ENCODE measurements at regions not wholly inside any gene's neighbourhood (a gene's known extent, or its start where the extent isn't known, plus 50 kb on each side); places are given as distances from the start of the nearest gene placed in this dataset.

DNA sequence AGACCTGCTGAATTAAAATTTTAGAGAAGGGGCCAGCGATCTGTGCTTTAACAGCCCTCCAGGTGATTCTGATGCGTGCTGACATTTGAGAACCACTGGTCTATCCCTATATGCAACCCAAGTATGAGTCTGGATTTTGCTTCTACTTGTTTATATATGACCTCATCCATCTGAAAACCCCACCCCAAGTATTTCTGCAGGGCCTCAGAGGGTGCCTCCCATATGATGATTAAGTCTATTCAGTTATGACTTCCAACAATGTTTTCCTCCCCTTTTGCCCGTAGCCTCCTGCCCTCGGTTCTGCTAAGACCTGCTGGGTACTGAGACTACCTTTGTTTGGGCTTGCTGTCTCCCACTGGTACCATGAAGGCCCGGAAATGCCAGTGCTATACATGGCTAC lies 376.0 kb upstream of the SMARCA2 start:
- no peak for DNase-seq (ENCODE audit: low read depth in 2 of 3, low spot score in 2 of 3)

DNA sequence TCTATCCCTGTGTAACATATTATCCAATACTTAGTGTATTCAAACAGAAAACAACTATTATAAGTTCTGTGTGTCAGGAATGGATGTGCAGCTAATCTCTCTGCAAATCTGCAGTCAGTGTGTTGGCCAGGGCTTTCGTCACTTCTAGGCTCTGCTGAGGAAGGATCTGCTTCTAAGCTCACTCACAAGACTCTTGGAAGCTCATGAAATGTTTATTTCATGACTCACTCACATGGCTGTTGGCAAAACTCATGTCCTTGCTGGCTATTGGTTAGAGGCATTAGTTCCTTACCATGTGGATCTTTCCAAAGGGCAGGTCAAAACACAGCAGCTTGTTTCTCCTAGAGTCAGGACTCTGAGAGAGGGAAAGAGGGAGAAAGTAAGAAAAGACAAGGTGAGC lies 367.4 kb upstream of the SMARCA2 start:
- no peak for DNase-seq (ENCODE audit: low read depth in 2 of 3, low spot score in 2 of 3)

DNA sequence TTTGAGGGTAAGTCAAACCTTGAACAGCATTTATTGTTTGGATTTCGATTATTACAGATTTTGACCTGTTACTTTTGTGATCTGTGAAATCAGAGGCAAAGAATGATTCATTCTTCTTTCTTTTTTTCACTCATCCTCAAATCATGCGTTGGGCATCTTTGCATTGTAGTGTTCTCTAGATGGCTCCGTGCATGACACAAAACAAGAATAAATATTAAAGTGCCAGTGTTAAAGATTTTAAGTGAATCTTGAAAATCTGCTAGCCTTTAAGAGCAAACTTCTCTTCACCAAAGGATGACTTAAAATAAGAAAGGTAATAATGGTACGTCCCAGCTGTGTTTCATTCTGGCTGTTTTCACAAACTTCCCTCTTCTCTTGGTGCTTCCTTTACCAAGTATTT lies 361.9 kb upstream of the SMARCA2 start:
- DNase-seq (ENCODE audit: low read depth in 2 of 3, low spot score in 2 of 3): no peak

DNA sequence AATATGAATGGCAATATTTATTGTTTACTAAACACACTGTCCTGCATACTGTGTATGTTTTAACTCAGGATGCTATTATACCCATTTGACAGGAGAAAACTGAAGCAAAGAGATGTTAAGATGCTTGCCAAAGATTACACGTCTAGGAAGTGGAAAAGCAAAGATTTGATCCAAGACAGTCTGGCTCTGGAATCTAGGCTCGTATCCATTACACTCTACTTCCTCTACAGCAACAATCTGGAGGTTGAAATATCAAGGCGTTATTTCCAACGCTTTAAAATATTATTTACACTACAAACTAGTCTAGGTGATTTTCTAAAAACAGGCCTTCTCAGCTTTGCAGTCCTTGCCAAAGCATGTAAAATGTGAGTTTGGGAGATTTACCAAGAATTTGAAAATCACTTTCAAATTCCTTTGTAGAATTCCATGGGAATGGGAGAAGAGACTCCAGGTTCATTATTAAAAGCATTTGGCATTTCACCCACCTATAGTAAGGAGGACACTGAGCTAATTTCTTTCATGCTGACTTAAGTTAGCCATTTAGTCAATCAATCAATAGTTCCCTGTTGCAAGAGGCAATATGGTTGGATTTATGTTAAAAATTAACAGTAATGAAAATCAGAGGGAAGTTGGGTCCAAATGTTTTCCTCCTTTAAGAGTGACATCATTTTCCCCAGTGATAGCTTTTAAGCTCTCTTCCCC lies 356.3 kb upstream of the SMARCA2 start:
- DNase-seq (ENCODE audit: low read depth in 2 of 3, low spot score in 2 of 3): no peak

DNA sequence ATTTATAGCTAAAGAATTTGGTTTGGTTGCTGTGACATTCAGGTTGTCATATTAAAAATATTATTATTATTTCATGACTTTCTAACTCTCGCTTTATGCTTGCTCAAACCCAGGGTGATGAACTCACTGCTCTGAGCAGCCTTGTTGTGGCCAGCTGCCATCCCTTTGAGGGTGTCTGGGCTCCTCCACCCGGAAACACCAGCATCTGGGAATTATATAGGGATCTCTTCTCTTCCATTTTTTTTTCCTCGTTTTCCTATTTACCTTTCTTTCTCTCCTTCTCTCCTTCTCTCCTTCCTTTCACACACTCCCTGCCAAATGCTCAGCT lies 355.8 kb upstream of the SMARCA2 start:
- no peak for DNase-seq (ENCODE audit: low read depth in 2 of 3, low spot score in 2 of 3)

DNA sequence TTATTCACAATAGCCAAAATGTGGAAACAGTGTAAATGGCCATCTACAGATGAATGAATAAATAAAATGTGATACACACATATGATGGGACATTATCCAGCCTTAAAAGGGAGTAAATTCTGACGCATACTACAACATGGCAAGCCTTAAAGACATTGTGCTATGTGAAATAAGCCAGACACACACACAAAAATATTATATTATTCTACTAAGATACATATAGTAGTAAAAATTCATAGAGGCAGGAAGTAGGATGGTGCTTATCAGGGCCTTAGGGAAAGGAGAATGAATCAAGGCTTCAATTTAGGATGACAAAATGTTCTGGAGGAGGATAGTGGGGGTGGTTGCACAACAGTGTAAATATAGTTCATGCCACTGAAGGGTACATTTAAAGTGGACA lies 346.7 kb upstream of the SMARCA2 start:
- DNase-seq (ENCODE audit: low read depth in 2 of 3, low spot score in 2 of 3): no peak

DNA sequence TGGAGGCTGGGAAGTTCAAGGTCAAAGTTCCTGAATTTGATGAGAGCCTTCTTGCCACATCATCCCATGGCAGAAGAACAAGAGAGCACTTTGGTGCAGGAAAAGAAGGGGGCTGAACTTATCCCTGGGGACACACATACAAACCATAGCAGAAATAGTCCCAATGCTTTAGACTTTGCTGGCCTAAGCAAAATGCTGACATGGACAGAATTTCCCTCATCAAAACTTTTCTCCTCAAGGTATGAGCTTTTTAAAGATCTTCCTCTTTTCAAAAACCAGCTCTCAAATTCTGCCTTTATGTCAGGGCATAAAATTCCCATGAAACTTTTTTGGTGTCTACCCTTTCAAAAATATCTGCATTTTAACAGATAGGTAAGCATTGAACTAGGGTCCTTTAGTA lies 341.8 kb upstream of the SMARCA2 start:
- no peak for DNase-seq (ENCODE audit: low read depth in 2 of 3, low spot score in 2 of 3)

DNA sequence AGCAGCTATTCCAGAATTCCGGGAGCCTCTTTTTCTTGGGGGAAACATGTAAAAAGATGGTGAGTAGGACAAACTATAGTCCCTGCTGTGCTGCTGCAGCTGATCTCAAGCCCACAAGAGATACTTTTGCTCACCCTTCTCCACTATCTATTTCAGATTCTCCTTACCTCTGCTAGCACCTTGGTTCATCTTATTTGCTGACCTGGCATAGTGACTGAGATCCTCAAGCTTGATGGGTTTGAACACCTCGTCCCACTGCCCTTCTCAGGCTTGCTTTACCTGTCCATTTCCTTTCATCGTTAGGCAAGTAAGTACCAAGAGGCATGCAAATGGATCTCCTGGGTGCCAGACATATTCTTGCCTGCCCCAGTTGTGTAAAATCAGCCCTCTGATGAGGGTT lies 338.4 kb upstream of the SMARCA2 start:
- no peak for DNase-seq (ENCODE audit: low read depth in 2 of 3, low spot score in 2 of 3)

DNA sequence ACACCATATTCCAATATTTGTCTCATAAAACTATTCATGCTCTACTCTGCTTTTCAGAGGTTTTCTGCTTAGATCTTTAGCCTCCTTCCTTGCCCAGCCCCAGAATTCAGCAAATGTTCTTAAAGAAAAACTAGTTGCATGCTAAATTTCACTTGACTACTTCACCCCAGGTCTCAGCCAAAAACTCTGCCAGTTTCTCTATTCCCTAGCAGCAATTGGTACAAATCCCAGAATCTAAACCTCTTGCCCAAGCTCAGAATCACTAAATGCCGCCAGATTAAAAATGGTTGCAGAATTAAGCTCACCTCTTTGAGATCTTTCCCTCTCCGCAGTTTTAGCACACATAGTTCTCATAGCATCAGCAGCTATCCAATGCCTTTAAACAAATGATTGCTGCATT lies 331.2 kb upstream of the SMARCA2 start:
- no peak for DNase-seq (ENCODE audit: low read depth in 2 of 3, low spot score in 2 of 3)

DNA sequence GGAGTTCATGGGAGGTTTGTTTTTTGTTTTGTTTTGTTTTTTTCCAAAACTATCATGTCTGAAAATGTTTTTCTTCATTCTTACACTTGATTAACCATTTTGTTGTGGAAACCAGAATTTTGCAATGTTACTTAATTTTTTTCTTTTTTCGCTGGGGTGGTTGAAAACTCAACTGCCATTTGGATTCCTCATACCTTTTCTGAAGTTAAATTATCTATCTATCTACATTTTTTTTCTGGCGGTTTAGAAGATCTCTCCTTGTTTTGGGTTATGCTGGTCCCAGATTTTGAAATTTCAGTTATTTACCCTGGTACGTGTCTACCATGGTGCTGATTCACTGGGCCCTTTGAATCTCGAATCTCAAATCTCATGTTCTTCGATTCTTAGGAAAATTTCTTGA lies 316.2 kb upstream of the SMARCA2 start:
- DNase-seq (ENCODE audit: low read depth in 2 of 3, low spot score in 2 of 3): no peak

DNA sequence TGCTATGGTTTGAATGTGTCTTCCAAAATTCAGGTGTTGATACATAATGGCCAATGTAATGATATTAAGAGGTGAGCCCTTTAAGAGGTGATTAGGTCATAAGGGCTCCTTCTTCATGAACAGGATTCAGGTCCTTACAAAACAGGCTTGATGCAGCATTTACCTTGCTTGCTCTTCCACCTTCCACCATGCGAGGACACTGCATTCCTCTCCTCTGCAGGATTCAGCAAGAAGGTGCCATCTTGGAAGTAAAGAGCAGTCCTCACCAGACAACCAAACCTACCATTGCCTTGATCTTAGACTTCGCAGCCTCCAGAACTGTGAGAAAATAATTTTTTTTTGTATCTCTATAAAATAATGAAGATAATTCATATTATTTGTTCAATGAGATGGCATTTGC lies 314.0 kb upstream of the SMARCA2 start:
- no peak for DNase-seq (ENCODE audit: low read depth in 2 of 3, low spot score in 2 of 3)

DNA sequence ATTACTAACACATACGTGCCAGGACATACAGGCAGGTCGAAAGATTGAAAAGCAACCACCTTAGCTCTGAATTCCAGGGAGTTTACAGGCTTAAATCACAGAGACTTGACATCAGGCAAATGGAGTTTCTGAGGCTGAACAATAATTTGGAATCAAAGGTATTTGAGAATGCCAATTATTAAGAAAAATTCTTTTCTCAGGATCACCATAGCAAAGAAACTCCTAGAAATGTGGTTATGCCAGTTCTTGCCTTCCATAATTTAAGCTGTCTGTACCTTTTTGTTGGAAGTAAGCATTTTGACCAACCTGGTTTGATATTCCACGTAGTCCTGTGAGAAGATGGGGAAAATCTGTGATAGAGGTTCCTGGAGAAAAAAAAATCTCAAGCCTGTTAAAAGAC lies 312.4 kb upstream of the SMARCA2 start:
- DNase-seq (ENCODE audit: low read depth in 2 of 3, low spot score in 2 of 3): no peak

DNA sequence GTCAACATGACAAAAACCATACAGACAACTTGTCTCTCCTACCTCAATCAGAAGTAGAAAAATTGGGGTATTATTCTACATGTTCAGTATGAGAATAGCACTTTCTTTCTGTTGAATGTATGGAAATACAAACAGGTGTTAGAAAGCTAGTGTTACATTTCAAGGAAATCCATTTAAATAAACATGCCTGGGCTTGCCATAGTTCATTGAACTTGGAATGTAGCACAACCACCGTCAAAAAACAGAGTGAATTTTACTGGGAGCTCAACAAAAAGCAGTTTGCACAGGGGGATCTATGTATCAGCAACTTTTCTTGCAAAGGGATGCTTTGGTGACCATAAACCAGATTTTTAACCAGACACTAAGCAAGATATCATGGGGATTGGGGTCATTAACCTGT lies 307.9 kb upstream of the SMARCA2 start:
- DNase-seq (ENCODE audit: low read depth in 2 of 3, low spot score in 2 of 3): no peak

DNA sequence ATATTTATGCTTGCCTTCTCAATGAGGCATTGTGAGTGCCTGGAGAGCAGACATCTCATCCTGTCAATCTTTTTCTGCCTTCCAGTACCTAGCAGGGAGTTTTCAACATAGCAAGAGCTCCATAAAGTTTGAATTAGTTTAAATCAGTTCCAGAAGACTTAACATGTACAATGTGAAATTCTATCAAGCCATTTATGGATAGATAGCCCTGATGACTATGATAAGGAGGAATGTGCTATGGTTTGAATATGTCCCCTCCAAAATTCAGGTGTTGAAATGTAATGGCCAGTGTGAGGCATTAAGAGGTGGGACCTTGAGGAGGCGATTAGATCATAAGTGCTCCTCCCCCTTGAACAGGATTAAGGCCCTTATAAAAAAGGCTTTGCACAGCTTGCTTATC lies 306.9 kb upstream of the SMARCA2 start:
- DNase-seq (ENCODE audit: low read depth in 2 of 3, low spot score in 2 of 3): no peak

DNA sequence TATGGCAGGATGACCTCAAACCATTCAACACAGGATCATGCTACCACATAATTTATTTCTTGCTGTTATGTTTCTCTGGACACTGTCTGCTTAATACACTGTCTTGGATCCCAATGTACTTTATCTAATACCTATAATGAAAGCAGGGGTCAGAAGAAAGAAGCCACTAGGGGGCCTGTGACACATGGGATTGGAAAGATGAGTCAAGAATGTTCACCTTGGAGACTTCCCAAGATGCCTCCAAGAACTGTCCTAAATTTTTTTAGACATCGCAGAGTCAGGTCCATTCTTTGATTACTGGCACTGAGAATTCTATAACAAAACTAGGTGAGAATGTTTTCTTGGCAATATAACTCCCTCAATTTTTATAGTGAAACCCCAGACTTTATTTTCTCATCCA lies 305.8 kb upstream of the SMARCA2 start:
- DNase-seq (ENCODE audit: low read depth in 2 of 3, low spot score in 2 of 3): peak in 1 of 3 donors; percentile 3

DNA sequence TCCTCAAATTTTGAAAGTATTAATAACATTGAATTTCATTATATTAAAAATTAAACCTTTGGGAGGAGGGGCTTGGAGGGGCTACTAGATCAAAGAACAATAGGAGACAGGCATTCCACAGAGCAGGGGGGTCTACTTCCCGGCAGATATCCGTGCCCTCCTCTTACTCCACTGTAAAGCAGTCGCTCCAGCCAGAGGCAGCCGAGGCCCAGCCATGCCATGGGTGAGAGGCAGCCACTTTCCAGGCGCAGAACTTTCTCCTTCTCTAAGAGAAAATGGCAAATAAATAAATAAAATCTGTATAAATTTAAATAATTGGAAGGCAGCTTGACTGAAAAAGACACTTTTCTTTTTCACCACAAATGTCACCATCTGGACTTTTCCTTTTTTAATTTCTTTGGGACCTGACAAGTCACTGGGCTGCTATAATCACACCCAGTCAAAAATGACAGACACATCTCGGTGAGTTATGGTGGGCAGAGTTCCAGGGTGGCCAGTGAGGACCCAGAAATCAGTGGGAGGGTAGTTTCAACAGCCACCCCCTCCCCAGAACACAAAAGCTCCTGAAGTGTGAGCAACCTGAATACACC lies 302.2 kb upstream of the SMARCA2 start:
- no peak for DNase-seq (ENCODE audit: low read depth in 2 of 3, low spot score in 2 of 3)

DNA sequence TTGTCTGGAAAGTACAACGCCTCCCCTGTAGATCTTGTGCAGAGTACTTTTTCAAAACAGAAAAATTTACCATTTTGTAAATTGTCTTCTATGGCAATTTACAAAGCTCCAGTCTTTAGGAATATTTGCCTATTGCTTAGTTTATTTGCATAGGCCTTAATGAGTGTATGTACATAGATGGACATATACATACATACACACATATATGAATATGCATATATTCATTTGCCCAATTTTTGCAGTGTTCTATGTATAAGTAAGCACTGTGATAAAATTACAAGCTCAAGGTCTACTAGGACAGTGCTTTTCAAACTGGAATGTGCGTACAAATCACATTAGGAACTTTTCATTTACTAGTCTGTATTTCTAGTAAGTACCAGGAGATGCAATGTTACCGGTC lies 301.3 kb upstream of the SMARCA2 start:
- DNase-seq (ENCODE audit: low read depth in 2 of 3, low spot score in 2 of 3): no peak

DNA sequence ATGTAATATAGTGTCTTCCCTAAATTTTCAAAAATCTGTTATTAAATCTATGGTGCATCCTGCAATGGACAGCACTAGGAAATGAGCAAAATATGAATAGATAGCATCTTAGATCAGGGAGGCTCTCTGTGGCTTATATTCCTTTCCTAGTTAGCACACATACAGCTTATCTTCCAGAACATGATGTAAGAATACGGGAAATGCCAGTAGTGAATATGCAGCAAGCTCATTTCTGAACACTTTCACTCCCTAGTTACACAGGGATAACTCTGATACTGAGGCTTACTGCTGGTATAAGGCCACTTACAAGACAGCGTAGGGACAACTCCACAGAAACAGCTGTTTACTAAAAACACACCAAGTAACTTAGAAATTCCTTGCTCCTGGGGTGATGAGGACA lies 297.3 kb upstream of the SMARCA2 start:
- DNase-seq (ENCODE audit: low read depth in 2 of 3, low spot score in 2 of 3): no peak

DNA sequence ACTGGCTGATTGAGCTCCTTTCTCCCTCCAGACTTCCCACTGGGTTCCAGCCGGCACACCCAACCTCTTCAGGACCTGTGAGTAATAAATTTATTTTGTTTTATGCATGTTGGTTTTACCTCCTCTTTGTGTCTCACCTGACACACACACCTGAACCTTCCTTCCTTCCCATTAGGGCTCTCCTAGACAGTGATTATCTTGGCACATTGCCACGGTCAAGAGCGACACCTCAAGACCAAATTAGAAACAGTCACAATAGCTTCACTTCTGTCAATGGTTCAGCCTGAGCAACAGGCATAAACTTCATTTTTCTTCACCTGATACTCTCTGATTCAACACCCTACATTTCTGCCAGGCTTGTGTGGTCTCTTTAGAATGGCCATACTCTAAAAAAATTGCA lies 296.3 kb upstream of the SMARCA2 start:
- no peak for DNase-seq (ENCODE audit: low read depth in 2 of 3, low spot score in 2 of 3)

DNA sequence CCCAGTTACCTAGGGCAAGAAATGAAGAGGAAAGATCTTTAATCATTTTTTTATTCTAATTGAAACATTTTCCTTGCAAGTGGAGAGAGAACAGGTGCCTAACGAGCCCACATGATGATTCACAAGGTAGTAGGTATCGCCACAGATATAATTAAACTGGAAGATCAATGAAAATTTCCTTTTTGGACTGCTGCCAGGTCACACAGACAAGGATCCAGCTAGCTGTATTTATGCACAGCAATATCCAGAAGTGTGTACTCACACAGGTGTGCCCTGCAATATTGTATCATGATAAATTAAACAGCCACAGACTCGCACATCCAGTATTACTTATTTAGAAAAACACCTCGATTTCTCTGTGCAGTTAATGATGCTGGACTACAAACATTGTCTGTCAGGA lies 294.0 kb upstream of the SMARCA2 start:
- no peak for DNase-seq (ENCODE audit: low read depth in 2 of 3, low spot score in 2 of 3)

DNA sequence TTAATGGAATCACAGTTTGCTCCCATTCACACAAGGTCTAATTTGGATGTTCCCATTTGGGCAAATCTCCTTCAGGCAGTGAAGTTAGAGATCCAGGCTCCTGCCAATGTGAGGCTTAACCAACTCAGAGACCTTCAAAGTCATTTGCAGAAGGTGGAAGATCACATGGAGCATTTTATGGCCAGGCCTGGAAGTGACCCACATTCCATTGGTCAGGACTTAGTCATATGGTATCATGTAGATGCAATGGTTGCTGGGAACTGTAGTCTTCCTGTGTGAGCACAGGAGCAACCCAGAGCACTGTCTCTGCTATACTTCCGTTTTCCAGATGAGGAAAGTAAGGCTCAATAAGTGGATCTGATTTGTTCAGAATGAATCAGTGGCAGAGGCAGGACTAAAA lies 292.7 kb upstream of the SMARCA2 start:
- no peak for DNase-seq (ENCODE audit: low read depth in 2 of 3, low spot score in 2 of 3)

DNA sequence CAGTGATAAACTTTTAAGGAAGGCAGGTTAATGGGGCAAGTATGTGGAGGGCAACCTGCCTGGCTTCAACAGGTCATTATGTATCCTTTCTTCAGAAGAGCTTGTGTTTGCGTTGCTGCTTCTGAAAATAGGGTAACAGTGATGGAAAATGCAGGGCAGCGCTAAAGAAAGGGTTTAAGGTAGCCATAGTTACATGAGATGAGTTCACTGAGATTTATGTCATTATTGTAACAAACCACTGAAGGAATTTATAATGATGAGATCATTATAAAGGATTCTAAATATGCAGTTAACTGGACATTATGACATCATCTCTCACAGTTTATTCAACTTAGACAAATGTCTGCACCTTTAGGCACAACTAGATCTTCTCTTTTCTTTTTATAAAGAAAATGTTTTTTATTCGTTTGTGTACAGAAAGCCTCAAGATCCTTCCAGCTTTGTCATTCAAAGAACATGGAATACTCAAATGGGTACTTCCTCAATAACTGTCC lies 291.6 kb upstream of the SMARCA2 start:
- no peak for DNase-seq (ENCODE audit: low read depth in 2 of 3, low spot score in 2 of 3)

Measured in hematopoietic multipotent progenitor cell (in vitro differentiated cells).